SK-N-SH (cell line): ENCODE measurements at regions not wholly inside any gene's neighbourhood (a gene's known extent, or its start where the extent isn't known, plus 50 kb on each side); places are given as distances from the start of the nearest gene placed in this dataset.

Source experiments
- CTCF ChIA-PET: fragments of 300-600, 350-600 bp; formaldehyde crosslinking; extraction: SDS; loops from one replicate; lab custom pipeline; 2021; lab: Yijun Ruan, JAX
- POLR2A ChIA-PET: fragments of 350-600 bp; sonication (Branson Sonifier 250); formaldehyde crosslinking; extraction: SDS; loops from one replicate; lab custom pipeline; 2020; ENCODE audit warnings: antibody characterized with exemption, inconsistent platforms; lab: Yijun Ruan, JAX
- DNase-seq: peaks from one replicate; pipeline ENCODE4 v3.0.0; 2012
- H2AFZ ChIP-seq: fragments of 200-600 bp; sonication (generic); 2 replicates; pipeline ENCODE4 v1.8.1; 2016; ENCODE audit warnings: antibody characterized with exemption, mild to moderate bottlenecking, low read depth
- H3F3A ChIP-seq: fragments of 200-600 bp; sonication (generic); replicated peaks from 2 replicates; pipeline ENCODE3; 2016; ENCODE audit warnings: antibody characterized with exemption, mild to moderate bottlenecking; ENCODE audit not compliant: insufficient read depth
- H3K27ac ChIP-seq, 2 experiments: fragments of 200-500 bp in 1 of 2; fragments of 200-600 bp in 1 of 2; sonication (Bioruptor generic) in 1 of 2; sonication (generic), shearing (Covaris generic) in 1 of 2; 2 replicates each; pipeline versions ENCODE4 v1.5.1 to v1.6.1; 2014 to 2016; ENCODE audit warnings: low read depth in 2 of 2, inconsistent platforms in 1 of 2, low read length in 1 of 2, mild to moderate bottlenecking in 1 of 2, mixed read lengths in 1 of 2
- H3K27me3 ChIP-seq: fragments of 200-600 bp; sonication (generic), shearing (Covaris generic); 2 replicates; pipeline ENCODE4 v1.6.1; 2016; ENCODE audit warnings: mixed run types; ENCODE audit not compliant: insufficient read depth
- H3K36me3 ChIP-seq, 2 experiments: fragments of 200-500 bp in 1 of 2; fragments of 200-600 bp in 1 of 2; sonication (Bioruptor generic) in 1 of 2; sonication (generic) in 1 of 2; replicated peaks in 1 of 2; 2 replicates each; pipeline versions ENCODE3 to v1.5.1; 2014 to 2016; ENCODE audit warnings: low read length in 1 of 2, mild to moderate bottlenecking in 1 of 2; ENCODE audit not compliant: insufficient read depth in 2 of 2, control insufficient read depth in 1 of 2
- H3K4me1 ChIP-seq, 2 experiments: fragments of 200-500 bp in 1 of 2; fragments of 200-600 bp in 1 of 2; sonication (Bioruptor generic) in 1 of 2; sonication (generic), shearing (Covaris generic) in 1 of 2; 2 replicates each; pipeline versions ENCODE4 v1.5.1 to v1.6.1; 2014 to 2016; ENCODE audit warnings: low read depth in 1 of 2, low read length in 1 of 2, mixed run types in 1 of 2; ENCODE audit not compliant: insufficient read depth in 2 of 2, control insufficient read depth in 1 of 2
- H3K4me2 ChIP-seq: fragments of 200-600 bp; sonication (generic), shearing (Covaris generic); 2 replicates; pipeline ENCODE4 v1.6.1; 2017; ENCODE audit warnings: mixed run types
- H3K4me3 ChIP-seq, 2 experiments: fragments of 200-500 bp in 1 of 2; fragments of 200-600 bp in 1 of 2; sonication (Bioruptor generic) in 1 of 2; sonication (generic), shearing (Covaris generic) in 1 of 2; 2 replicates each; pipeline versions ENCODE4 v1.5.1 to v1.8.1; 2014 to 2016; ENCODE audit warnings: low read depth in 2 of 2, inconsistent platforms in 1 of 2, low read length in 1 of 2, mild to moderate bottlenecking in 1 of 2, mixed read lengths in 1 of 2, moderate library complexity in 1 of 2
- H3K79me2 ChIP-seq: fragments of 200-600 bp; sonication (generic); 2 replicates; pipeline ENCODE4 v1.8.1; 2017; ENCODE audit warnings: mild to moderate bottlenecking; ENCODE audit not compliant: insufficient read depth
- H3K9ac ChIP-seq: fragments of 200-600 bp; sonication (generic); 2 replicates; pipeline ENCODE4 v1.6.1; 2017; ENCODE audit warnings: mixed run types
- H3K9me2 ChIP-seq: fragments of 200-600 bp; sonication (generic); 2 replicates; pipeline ENCODE4 v1.6.1; 2017; ENCODE audit warnings: mixed run types
- H3K9me3 ChIP-seq: fragments of 200-600 bp; sonication (generic); 2 replicates; pipeline ENCODE4 v1.6.1; 2017; ENCODE audit warnings: mixed run types, mild to moderate bottlenecking, moderate library complexity
- H4K20me1 ChIP-seq: fragments of 200-600 bp; sonication (generic); 2 replicates; pipeline ENCODE4 v1.6.1; 2017; ENCODE audit warnings: mild to moderate bottlenecking, mixed run types; ENCODE audit not compliant: insufficient read depth
- EZH2phosphoT487 ChIP-seq: fragments of 200-600 bp; sonication (generic); IDR thresholded peaks from 2 replicates; pipeline ENCODE4 v1.6.1; 2017; ENCODE audit warnings: low read depth, mixed run types, mild to moderate bottlenecking, antibody characterized with exemption, moderate library complexity, borderline replicate concordance
- FOXJ3 ChIP-seq: sonication (generic); formaldehyde crosslinking; IDR thresholded peaks from 2 replicates; pipeline ENCODE4 v1.5.1; 2020; ENCODE audit warnings: mild to moderate bottlenecking, missing genetic modification reagents
- FOXM1 ChIP-seq: IDR thresholded peaks from 2 replicates; pipeline ENCODE4 v1.4.0; 2012; ENCODE audit warnings: low read depth, mild to moderate bottlenecking
- GATA2 ChIP-seq: sonication (generic); formaldehyde crosslinking; IDR thresholded peaks from 2 replicates; pipeline ENCODE4 v1.5.0; 2020; ENCODE audit warnings: mild to moderate bottlenecking, missing genetic modification reagents
- MEF2A ChIP-seq: IDR thresholded peaks from 2 replicates; pipeline ENCODE4 v1.4.0; 2012; ENCODE audit warnings: low read depth, borderline replicate concordance
- RAD21 ChIP-seq: IDR thresholded peaks from 2 replicates; pipeline ENCODE4 v1.6.1; 2012; ENCODE audit warnings: mild to moderate bottlenecking, low read length
- RCOR1 ChIP-seq: fragments of 150-350 bp; IDR thresholded peaks from 2 replicates; pipeline ENCODE4 v1.6.1; 2017; ENCODE audit warnings: antibody characterized with exemption, low read length
- RXRA ChIP-seq: IDR thresholded peaks from 2 replicates; pipeline ENCODE4 v1.4.0; 2012; ENCODE audit warnings: low read depth, mild to moderate bottlenecking, borderline replicate concordance
- TAF1 ChIP-seq: IDR thresholded peaks from 2 replicates; pipeline ENCODE4 v1.6.1; 2012; ENCODE audit warnings: low read depth, mild to moderate bottlenecking, low read length, moderate library complexity, borderline replicate concordance
- WGBS: methylation state at CpG from one replicate; pipeline ENCODE4 v1.1.6; 2017; ENCODE audit warnings: low lambda C conversion rate; 5-methylcytosine and 5-hydroxymethylcytosine counted together
- TF ChIP-seq, protein P1 (sequence below): IDR thresholded peaks from 2 replicates; pipeline ENCODE4 v1.6.1; 2012; ENCODE audit warnings: mild to moderate bottlenecking, low read depth, low read length, moderate library complexity
- TF ChIP-seq, protein P2 (sequence below): fragments of 150-350 bp; IDR thresholded peaks from 2 replicates; pipeline ENCODE4 v1.6.1; 2017; ENCODE audit warnings: antibody characterized with exemption, low read length, low read depth, borderline replicate concordance
- TF ChIP-seq, protein P3 (sequence below): IDR thresholded peaks from 2 replicates; pipeline ENCODE4 v1.4.0; 2012; ENCODE audit warnings: low read depth, borderline replicate concordance
- TF ChIP-seq, protein P4 (sequence below): IDR thresholded peaks from 2 replicates; pipeline ENCODE4; 2012
- TF ChIP-seq, protein P5 (sequence below): fragments of 200-600 bp; sonication (generic); IDR thresholded peaks from 2 replicates; pipeline ENCODE4 v1.6.1; 2017; ENCODE audit warnings: antibody characterized with exemption, mild to moderate bottlenecking, moderate library complexity
- TF ChIP-seq, protein P6 (sequence below): IDR thresholded peaks from 2 replicates; pipeline ENCODE4 v1.4.0; 2012; ENCODE audit warnings: low read depth

DNA sequence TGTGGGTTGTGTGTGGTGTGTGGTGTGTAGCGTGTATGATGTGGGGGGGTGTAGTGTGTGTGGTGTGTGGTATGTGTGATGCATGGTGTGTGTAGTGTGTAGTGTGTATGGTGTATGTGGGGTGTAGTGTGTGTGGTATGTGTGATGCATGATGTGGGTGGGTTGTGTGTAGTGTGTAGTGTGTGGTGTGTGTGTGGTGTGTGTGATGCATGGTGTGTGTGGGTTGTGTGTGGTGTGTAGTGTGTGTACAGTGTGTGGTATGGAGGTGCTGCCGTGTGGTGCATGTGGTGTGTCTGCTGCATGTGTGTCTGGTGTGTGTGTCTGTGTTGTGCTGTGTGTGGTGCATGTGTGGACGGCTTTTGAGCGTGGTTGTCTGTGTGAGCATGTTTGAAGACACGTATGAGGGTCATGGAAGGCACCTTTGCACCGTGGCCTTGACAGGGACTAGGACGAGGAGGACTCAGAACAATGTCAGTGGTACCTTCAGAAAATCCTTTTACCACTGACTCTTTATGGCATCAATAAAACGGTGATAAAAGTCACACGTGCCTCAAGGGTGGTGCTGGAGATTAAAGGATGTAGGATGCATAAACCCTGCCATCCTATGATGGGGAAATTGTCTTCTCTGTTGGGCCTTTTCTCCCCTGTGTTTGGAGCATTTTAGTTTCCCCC, 328.7 kb upstream of the B3GAT1 start:
- H3K79me2 ChIP-seq, result no peaks in the 10 kb centered on the region
- H3K9ac ChIP-seq, result no peak overlapping the region
- POLR2A ChIA-PET, result no interaction called here
- H3K4me3 ChIP-seq, result no peak overlapping the region
- H3K27me3 ChIP-seq, result no peaks in the 10 kb centered on the region
- no peaks in the 10 kb centered on the region for H3K9me3 ChIP-seq
- no peaks in the 10 kb centered on the region for H3K4me1 ChIP-seq
- H3K9me2 ChIP-seq, result no peaks in the 10 kb centered on the region
- H3F3A ChIP-seq, result no peaks in the 10 kb centered on the region
- DNase-seq, result no peak
- no peak overlapping the region for H3K27ac ChIP-seq
- no peak overlapping the region for H2AFZ ChIP-seq
- no peaks in the 10 kb centered on the region for H4K20me1 ChIP-seq
- no peak overlapping the region for H3K4me2 ChIP-seq
- TF ChIP-seq FOXJ3 (CRISPR knock-in tag) (no peak), GATA2 (no peak), RAD21 (no peak), TAF1 (no peak), FOXM1 (no peak), EZH2phosphoT487 (no peak), MEF2A (no peak), RCOR1 (no peak), RXRA (no peak)
- TF ChIP-seq, protein P1, sequence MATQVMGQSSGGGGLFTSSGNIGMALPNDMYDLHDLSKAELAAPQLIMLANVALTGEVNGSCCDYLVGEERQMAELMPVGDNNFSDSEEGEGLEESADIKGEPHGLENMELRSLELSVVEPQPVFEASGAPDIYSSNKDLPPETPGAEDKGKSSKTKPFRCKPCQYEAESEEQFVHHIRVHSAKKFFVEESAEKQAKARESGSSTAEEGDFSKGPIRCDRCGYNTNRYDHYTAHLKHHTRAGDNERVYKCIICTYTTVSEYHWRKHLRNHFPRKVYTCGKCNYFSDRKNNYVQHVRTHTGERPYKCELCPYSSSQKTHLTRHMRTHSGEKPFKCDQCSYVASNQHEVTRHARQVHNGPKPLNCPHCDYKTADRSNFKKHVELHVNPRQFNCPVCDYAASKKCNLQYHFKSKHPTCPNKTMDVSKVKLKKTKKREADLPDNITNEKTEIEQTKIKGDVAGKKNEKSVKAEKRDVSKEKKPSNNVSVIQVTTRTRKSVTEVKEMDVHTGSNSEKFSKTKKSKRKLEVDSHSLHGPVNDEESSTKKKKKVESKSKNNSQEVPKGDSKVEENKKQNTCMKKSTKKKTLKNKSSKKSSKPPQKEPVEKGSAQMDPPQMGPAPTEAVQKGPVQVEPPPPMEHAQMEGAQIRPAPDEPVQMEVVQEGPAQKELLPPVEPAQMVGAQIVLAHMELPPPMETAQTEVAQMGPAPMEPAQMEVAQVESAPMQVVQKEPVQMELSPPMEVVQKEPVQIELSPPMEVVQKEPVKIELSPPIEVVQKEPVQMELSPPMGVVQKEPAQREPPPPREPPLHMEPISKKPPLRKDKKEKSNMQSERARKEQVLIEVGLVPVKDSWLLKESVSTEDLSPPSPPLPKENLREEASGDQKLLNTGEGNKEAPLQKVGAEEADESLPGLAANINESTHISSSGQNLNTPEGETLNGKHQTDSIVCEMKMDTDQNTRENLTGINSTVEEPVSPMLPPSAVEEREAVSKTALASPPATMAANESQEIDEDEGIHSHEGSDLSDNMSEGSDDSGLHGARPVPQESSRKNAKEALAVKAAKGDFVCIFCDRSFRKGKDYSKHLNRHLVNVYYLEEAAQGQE, result no peak
- TF ChIP-seq, protein P2, sequence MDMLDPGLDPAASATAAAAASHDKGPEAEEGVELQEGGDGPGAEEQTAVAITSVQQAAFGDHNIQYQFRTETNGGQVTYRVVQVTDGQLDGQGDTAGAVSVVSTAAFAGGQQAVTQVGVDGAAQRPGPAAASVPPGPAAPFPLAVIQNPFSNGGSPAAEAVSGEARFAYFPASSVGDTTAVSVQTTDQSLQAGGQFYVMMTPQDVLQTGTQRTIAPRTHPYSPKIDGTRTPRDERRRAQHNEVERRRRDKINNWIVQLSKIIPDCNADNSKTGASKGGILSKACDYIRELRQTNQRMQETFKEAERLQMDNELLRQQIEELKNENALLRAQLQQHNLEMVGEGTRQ, result no peak
- TF ChIP-seq, protein P3, sequence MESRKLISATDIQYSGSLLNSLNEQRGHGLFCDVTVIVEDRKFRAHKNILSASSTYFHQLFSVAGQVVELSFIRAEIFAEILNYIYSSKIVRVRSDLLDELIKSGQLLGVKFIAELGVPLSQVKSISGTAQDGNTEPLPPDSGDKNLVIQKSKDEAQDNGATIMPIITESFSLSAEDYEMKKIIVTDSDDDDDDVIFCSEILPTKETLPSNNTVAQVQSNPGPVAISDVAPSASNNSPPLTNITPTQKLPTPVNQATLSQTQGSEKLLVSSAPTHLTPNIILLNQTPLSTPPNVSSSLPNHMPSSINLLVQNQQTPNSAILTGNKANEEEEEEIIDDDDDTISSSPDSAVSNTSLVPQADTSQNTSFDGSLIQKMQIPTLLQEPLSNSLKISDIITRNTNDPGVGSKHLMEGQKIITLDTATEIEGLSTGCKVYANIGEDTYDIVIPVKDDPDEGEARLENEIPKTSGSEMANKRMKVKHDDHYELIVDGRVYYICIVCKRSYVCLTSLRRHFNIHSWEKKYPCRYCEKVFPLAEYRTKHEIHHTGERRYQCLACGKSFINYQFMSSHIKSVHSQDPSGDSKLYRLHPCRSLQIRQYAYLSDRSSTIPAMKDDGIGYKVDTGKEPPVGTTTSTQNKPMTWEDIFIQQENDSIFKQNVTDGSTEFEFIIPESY, result no peak
- TF ChIP-seq, protein P4, sequence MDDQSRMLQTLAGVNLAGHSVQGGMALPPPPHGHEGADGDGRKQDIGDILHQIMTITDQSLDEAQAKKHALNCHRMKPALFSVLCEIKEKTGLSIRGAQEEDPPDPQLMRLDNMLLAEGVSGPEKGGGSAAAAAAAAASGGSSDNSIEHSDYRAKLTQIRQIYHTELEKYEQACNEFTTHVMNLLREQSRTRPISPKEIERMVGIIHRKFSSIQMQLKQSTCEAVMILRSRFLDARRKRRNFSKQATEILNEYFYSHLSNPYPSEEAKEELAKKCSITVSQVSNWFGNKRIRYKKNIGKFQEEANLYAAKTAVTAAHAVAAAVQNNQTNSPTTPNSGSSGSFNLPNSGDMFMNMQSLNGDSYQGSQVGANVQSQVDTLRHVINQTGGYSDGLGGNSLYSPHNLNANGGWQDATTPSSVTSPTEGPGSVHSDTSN, result no peak
- TF ChIP-seq, protein P5, sequence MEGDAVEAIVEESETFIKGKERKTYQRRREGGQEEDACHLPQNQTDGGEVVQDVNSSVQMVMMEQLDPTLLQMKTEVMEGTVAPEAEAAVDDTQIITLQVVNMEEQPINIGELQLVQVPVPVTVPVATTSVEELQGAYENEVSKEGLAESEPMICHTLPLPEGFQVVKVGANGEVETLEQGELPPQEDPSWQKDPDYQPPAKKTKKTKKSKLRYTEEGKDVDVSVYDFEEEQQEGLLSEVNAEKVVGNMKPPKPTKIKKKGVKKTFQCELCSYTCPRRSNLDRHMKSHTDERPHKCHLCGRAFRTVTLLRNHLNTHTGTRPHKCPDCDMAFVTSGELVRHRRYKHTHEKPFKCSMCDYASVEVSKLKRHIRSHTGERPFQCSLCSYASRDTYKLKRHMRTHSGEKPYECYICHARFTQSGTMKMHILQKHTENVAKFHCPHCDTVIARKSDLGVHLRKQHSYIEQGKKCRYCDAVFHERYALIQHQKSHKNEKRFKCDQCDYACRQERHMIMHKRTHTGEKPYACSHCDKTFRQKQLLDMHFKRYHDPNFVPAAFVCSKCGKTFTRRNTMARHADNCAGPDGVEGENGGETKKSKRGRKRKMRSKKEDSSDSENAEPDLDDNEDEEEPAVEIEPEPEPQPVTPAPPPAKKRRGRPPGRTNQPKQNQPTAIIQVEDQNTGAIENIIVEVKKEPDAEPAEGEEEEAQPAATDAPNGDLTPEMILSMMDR, result no peak
- TF ChIP-seq, protein P6, sequence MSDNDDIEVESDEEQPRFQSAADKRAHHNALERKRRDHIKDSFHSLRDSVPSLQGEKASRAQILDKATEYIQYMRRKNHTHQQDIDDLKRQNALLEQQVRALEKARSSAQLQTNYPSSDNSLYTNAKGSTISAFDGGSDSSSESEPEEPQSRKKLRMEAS, result no peak
- CTCF ChIA-PET, result no interaction called here
- 49% methylated on average over 9 of the region's 9 CpGs for WGBS
- H3K36me3 ChIP-seq, result no peaks in the 10 kb centered on the region
